ENCODE measurements at regions not wholly inside any gene's neighbourhood (a gene's known extent, or its start where the extent isn't known, plus 50 kb on each side); places are given as distances from the start of the nearest gene placed in this dataset.

GRCh38 chr5:130555429-130555828 is 609.6 kb downstream of the HINT1 start:
- no TSS peak for BruUV-seq (replicated peaks)
- DNase-seq (ENCODE audit: low read depth, low spot score) (no peak), ATAC-seq (no peak)
- Histone ChIP-seq H2AFZ (ENCODE audit: low read depth, low read length, poor library complexity, severe bottlenecking) (no peak overlapping the region), H3K9me3 (ENCODE audit: control insufficient read depth in 1 of 2, insufficient read depth in 1 of 2, low read depth in 1 of 2, low read length in 2 of 2) (no peaks in the 10 kb centered on the region), H4K20me1 (ENCODE audit: insufficient read depth) (no peaks in the 10 kb centered on the region), H3K36me3 (ENCODE audit: control insufficient read depth in 1 of 2, insufficient read depth in 2 of 2, low read length in 2 of 2) (no peaks in the 10 kb centered on the region), H3K4me3 (replicated peaks in 1 of 2; ENCODE audit: low read depth in 1 of 2, low read length in 2 of 2) (no peak overlapping the region), H3K27ac (ENCODE audit: low read depth, low read length) (no peak overlapping the region), H3K9ac (ENCODE audit: low read length) (no peak overlapping the region), H3K4me1 (ENCODE audit: control insufficient read depth in 1 of 2, insufficient read depth in 2 of 2, low read length in 2 of 2) (peaks cover 9 to 20% of the 10 kb centered on the region in 2 experiments; a peak in 3 of 4 replicates), H3K9me2 (ENCODE audit: insufficient read depth) (no peaks in the 10 kb centered on the region), H3K79me2 (ENCODE audit: insufficient read depth, low read length) (no peaks in the 10 kb centered on the region), H3K4me2 (ENCODE audit: low read length) (no peak overlapping the region), H3K27me3 (ENCODE audit: insufficient read depth, low read length) (no peaks in the 10 kb centered on the region)
- CTCF ChIA-PET: no interaction called here
- intact Hi-C loops (cut with micrococcal nuclease): loop anchor here (10.0 kb wide), 1 partner anchor 559 kb away; no protein-coding TSS in a partner anchor
- RAD21 ChIA-PET (ENCODE audit: low non-redundant PET in 1 of 2, low total read pairs in 2 of 2, uncharacterized antibody in 2 of 2, unreplicated experiment in 2 of 2): no interaction called here
- POLR2A ChIA-PET: no interaction called here
- TF ChIP-seq RAD21 (IDR thresholded peaks at IDR 0.05; ENCODE audit: low read depth) (0 out of 2 replicates have a peak, but pooled peaks have one; percentile 9), REST (IDR thresholded peaks at IDR 0.05; ENCODE audit: low read depth) (no peak)

GRCh38 chr5:130550562-130550928 is 614.5 kb downstream of the HINT1 start:
- POLR2A ChIA-PET: no interaction called here
- RAD21 ChIA-PET (ENCODE audit: low non-redundant PET in 1 of 2, low total read pairs in 2 of 2, uncharacterized antibody in 2 of 2, unreplicated experiment in 2 of 2): no interaction called here
- Histone ChIP-seq H3K4me1 (ENCODE audit: control insufficient read depth in 1 of 2, insufficient read depth in 2 of 2, low read length in 2 of 2) (peaks cover 24 to 48% of the 10 kb centered on the region in 2 experiments), H4K20me1 (ENCODE audit: insufficient read depth) (no peaks in the 10 kb centered on the region), H3K4me2 (ENCODE audit: low read length) (peak overlapping the region; percentile 71), H3K9me2 (ENCODE audit: insufficient read depth) (no peaks in the 10 kb centered on the region), H2AFZ (ENCODE audit: low read depth, low read length, poor library complexity, severe bottlenecking) (peak overlapping the region; percentile 94), H3K27ac (ENCODE audit: low read depth, low read length) (peak overlapping the region; percentile 53; the same call in 1 of the 2 replicates), H3K4me3 (replicated peaks in 1 of 2; ENCODE audit: low read depth in 1 of 2, low read length in 2 of 2) (peak overlapping the region in 1 of 2 experiments; percentile 36; a peak in 2 of 4 replicates), H3K9ac (ENCODE audit: low read length) (no peak overlapping the region), H3K9me3 (ENCODE audit: control insufficient read depth in 1 of 2, insufficient read depth in 1 of 2, low read depth in 1 of 2, low read length in 2 of 2) (no peaks in the 10 kb centered on the region), H3K79me2 (ENCODE audit: insufficient read depth, low read length) (no peaks in the 10 kb centered on the region), H3K36me3 (ENCODE audit: control insufficient read depth in 1 of 2, insufficient read depth in 2 of 2, low read length in 2 of 2) (no peaks in the 10 kb centered on the region), H3K27me3 (ENCODE audit: insufficient read depth, low read length) (no peaks in the 10 kb centered on the region)
- intact Hi-C loops (cut with micrococcal nuclease): loop anchor here (10.0 kb wide), 1 partner anchor 564 kb away; no protein-coding TSS in a partner anchor
- CTCF ChIA-PET: no interaction called here
- no peak for DNase-seq (ENCODE audit: low read depth, low spot score)
- ATAC-seq: 0 out of 2 replicates have a peak, but pooled peaks have one; percentile 1
- TF ChIP-seq EGR1 (IDR thresholded peaks at IDR 0.05; ENCODE audit: low read depth): no peak
- TF ChIP-seq ATF3 (IDR thresholded peaks at IDR 0.05): no peak
- BruUV-seq (replicated peaks): no TSS peak

Data from HCT116 (cell line).